NB4 (cell line): ENCODE measurements at regions not wholly inside any gene's neighbourhood (a gene's known extent, or its start where the extent isn't known, plus 50 kb on each side); places are given as distances from the start of the nearest gene placed in this dataset.

Source experiments
- DNase-seq: peaks from one replicate; pipeline ENCODE4 v3.0.0; 2010; ENCODE audit warnings: low read depth
- H3K4me3 ChIP-seq: one replicate; pipeline ENCODE4 v1.5.1; 2011; ENCODE audit warnings: mild to moderate bottlenecking, low read depth, low read length, moderate library complexity
- MYC ChIP-seq: IDR thresholded peaks from 2 replicates; pipeline ENCODE4 v1.6.1; 2011; ENCODE audit warnings: low read depth, low read length
- POLR2A ChIP-seq: IDR thresholded peaks from 2 replicates; pipeline ENCODE4 v1.6.1; 2011; ENCODE audit warnings: mild to moderate bottlenecking; ENCODE audit not compliant: insufficient read length; ENCODE audit errors: extremely low read depth
- TF ChIP-seq, protein P1 (sequence below): IDR thresholded peaks from 2 replicates; pipeline ENCODE4 v1.6.1; 2011; ENCODE audit warnings: low read depth, low read length
- TF ChIP-seq, protein P2 (sequence below): IDR thresholded peaks from one replicate; pipeline ENCODE4 v1.5.1; 2012; ENCODE audit warnings: low read depth, low read length

DNA sequence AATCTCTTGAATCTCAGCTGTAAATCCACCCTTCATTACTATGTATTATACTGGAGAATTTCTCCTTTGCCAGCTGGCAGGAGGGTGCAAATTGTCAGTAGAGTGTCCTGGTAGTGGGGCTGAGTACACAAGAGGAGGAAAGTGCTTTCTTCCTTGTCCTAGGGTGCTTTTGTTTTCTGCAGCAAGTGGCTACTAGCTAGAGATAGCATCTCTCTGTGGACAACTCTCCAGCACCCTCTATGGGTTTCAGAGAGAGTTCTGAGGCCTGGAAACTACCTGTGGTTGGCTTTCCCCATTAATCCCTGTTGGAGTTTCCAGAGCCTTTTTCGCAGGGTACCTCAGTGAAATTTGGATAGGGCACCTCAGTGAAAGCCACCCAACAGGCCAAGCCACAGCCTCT is 422.5 kb upstream of the RGS17 start:
- no peak overlapping the region for H3K4me3 ChIP-seq
- DNase-seq: peak; percentile 19
- no peak for TF ChIP-seq MYC
- TF ChIP-seq, protein P1, sequence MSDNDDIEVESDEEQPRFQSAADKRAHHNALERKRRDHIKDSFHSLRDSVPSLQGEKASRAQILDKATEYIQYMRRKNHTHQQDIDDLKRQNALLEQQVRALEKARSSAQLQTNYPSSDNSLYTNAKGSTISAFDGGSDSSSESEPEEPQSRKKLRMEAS: no peak
- TF ChIP-seq, protein P2, sequence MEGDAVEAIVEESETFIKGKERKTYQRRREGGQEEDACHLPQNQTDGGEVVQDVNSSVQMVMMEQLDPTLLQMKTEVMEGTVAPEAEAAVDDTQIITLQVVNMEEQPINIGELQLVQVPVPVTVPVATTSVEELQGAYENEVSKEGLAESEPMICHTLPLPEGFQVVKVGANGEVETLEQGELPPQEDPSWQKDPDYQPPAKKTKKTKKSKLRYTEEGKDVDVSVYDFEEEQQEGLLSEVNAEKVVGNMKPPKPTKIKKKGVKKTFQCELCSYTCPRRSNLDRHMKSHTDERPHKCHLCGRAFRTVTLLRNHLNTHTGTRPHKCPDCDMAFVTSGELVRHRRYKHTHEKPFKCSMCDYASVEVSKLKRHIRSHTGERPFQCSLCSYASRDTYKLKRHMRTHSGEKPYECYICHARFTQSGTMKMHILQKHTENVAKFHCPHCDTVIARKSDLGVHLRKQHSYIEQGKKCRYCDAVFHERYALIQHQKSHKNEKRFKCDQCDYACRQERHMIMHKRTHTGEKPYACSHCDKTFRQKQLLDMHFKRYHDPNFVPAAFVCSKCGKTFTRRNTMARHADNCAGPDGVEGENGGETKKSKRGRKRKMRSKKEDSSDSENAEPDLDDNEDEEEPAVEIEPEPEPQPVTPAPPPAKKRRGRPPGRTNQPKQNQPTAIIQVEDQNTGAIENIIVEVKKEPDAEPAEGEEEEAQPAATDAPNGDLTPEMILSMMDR: peak; percentile 36

DNA sequence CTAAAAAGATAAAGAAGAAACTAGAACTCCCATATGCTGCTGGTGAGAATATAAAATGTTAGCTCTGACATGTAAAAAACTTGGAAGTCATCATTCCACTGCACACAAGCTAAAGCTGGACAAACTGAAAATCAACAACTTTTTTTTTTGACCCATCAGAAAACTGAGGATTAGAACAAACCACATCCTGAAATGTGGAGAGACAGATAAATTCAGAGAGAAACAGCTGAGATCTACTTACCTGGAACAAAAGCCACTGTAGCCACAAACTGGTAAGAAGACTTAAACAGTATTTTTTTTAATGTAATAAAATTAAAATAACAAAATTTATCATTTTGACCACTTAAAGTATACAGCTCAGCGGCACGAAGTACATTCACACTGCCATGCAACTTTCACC is 408.5 kb upstream of the RGS17 start:
- no peak for DNase-seq
- no peak overlapping the region for H3K4me3 ChIP-seq
- no peak for TF ChIP-seq MYC
- no peak for TF ChIP-seq POLR2A
- TF ChIP-seq, protein P1: no peak
- TF ChIP-seq, protein P2: no peak

DNA sequence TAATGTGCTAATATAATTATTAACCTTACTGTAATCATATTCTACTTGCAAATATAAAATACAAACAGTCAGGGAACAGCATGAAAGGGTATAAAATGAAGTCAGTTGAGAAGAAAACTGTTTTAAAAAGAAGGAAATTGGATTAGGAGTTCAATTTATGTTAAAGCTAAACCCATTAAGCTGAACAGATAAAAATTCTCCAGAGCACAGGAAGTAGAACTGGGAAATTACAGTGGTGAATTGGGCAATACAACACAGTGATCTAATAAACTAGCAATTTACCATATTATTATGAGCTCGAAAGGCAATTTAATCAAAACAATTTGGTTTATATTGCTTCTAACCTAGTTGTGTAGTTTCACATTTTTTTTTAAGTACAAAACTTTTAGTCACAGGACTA is 407.4 kb upstream of the RGS17 start:
- DNase-seq: no peak
- no peak overlapping the region for H3K4me3 ChIP-seq
- TF ChIP-seq, protein P1: no peak
- TF ChIP-seq, protein P2: no peak
- TF ChIP-seq POLR2A (no peak), MYC (no peak)

DNA sequence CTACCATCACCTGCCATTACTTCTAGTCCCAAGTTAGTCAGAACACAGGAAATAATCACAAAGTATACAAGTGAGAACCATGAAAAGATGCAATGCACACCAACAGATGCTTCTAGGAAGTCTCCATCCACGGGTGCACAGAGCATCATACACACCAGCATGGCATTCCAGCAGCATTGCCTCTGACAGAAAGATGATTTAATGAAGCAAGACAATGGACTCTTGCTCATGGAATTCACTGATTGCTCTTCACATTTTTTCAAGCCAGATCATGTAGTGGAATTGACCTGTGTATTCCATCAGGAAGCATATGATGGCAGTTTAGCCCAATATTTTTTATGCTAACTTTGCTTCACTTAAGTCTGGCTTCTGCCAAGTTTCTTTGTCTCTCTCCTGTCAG is 406.3 kb upstream of the RGS17 start:
- no peak for DNase-seq
- H3K4me3 ChIP-seq: no peak overlapping the region
- TF ChIP-seq MYC (no peak), POLR2A (no peak)
- TF ChIP-seq, protein P1: no peak
- TF ChIP-seq, protein P2: no peak

DNA sequence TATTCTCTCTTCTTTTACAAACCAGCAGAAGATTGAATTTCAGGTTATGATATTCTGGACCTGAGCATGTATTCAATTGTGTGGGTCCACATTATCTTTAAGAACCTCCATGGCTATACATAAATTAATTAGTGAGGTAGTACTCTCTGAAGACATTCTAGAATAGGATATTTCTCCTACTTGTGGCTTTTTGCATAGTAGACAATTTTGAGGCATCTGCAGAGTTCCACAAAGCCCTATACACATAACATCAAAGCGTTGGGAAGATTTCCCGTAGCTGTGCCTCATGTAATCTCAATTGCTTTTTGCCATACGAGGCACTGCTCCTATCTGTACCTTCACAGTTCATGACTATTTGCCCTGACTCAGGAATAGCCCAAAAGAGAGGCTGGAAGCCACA is 395.4 kb upstream of the RGS17 start:
- no peak for DNase-seq
- H3K4me3 ChIP-seq: no peak overlapping the region
- TF ChIP-seq, protein P2: no peak

DNA sequence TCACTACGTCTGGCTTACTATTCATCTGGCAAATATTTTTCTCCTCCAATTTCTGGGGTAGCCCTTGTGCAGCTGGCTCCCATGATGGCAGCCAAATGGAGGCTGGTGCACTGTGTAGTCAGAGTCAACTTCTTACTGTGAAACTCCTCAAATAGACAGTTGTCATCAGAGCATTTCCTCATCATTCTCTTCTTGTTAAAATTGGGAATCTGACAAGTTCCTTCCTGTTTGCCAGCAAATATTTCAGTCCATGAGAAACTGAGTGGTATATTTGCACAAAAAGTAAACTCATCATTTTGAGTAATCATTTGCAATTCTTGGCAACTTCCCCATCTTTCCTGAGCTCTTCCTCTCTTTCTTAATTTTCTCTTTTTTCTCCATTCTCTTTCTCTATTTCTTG is 394.9 kb upstream of the RGS17 start:
- TF ChIP-seq, protein P2: no peak
- TF ChIP-seq MYC (no peak), POLR2A (no peak)
- TF ChIP-seq, protein P1: no peak
- no peak overlapping the region for H3K4me3 ChIP-seq
- no peak for DNase-seq
